ENCODE measurements at regions not wholly inside any gene's neighbourhood (a gene's known extent, or its start where the extent isn't known, plus 50 kb on each side); places are given as distances from the start of the nearest gene placed in this dataset.

DNA sequence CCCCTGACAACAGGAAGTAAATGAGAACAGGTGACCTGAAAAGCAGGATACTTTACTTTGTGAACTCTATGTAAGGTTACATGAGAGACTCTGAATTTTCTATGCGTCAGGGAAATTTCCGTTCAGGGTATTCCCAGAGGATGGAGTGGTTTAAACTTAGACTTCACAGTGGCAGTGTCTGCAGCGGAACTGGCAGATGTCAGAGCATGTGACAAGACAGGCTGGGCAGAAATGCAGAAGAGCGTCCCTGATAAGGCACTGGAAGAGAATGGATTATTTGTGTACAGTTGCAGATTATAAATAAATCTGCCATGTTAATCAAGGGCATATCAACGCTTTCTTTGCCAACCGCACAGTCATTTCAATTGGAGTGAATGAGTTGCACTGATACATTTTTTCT, 598.4 kb upstream of the ZNF717 start:
- no peak overlapping the region for H2BK120ac ChIP-seq (ENCODE audit: low read depth, low read length)
- H3K4ac ChIP-seq (ENCODE audit: low read depth in 1 of 2, low read length in 2 of 2), result no peak overlapping the region
- H3K9me3 ChIP-seq (ENCODE audit: control insufficient read depth, low read length), result peaks cover 3% of the 10 kb centered on the region
- H3K36me3 ChIP-seq (ENCODE audit: control insufficient read depth in 1 of 2, insufficient read depth in 2 of 2, low read depth in 1 of 2, low read length in 2 of 2), result no peaks in the 10 kb centered on the region
- H3K18ac ChIP-seq (ENCODE audit: low read depth in 1 of 2, low read length in 2 of 2), result no peak overlapping the region
- no peak overlapping the region for H3K23ac ChIP-seq (ENCODE audit: low read length in 2 of 2)
- no peak overlapping the region for H3K4me3 ChIP-seq (ENCODE audit: insufficient read depth in 1 of 2, low read depth in 1 of 2, low read length in 2 of 2)
- no peak overlapping the region for H2AFZ ChIP-seq (ENCODE audit: low read depth, low read length)
- no peaks in the 10 kb centered on the region for H3K4me1 ChIP-seq (ENCODE audit: control insufficient read depth, insufficient read depth, low read depth, low read length)
- H2BK5ac ChIP-seq (ENCODE audit: low read depth, low read length, poor library complexity, severe bottlenecking), result no peak overlapping the region
- no peak overlapping the region for H3K9ac ChIP-seq (ENCODE audit: low read length)
- H3K79me1 ChIP-seq (replicated peaks; ENCODE audit: low read length, poor library complexity, severe bottlenecking), result no peaks in the 10 kb centered on the region
- H3K14ac ChIP-seq (ENCODE audit: low read length in 2 of 2), result no peak overlapping the region
- no peak overlapping the region for H3K27ac ChIP-seq (ENCODE audit: low read length, poor library complexity, severe bottlenecking)
- no peak overlapping the region for H2BK12ac ChIP-seq (ENCODE audit: low read length in 2 of 2)
- no peaks in the 10 kb centered on the region for H3K27me3 ChIP-seq (ENCODE audit: control insufficient read depth in 1 of 2, insufficient read depth in 1 of 2, low read length in 2 of 2)
- no peak overlapping the region for H4K91ac ChIP-seq (ENCODE audit: low read length)
- no peak overlapping the region for H2BK15ac ChIP-seq (ENCODE audit: low read depth, poor library complexity, severe bottlenecking)
- H4K8ac ChIP-seq (ENCODE audit: low read length), result no peak overlapping the region
- WGBS, result 39% methylated on average over 4 of the region's 6 CpGs
- peak; percentile 37 for DNase-seq
- no peak overlapping the region for H3K4me2 ChIP-seq (ENCODE audit: low read length, poor library complexity, severe bottlenecking)
- H2AK5ac ChIP-seq (ENCODE audit: low read length, severe bottlenecking), result no peak overlapping the region

DNA sequence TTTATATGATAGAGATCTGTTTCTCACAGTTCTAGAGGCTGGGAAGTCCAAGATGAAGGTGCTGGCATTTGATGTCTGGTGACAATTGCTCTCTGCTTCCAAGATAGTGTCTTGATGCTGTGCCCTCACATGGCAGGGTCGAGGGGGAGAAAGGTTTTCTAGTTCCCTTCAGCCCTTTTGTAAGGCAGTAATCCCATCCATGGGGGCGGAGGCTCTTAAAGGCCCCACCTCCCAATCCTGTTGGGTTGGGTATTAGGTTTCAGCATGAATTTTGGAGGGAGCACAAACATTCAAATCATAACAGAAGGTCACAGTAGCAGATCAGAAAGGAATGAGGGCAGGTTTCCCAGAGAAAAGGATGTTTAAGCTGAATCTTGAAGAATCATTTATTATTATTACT, 601.7 kb upstream of the ZNF717 start:
- H2BK5ac ChIP-seq (ENCODE audit: low read depth, low read length, poor library complexity, severe bottlenecking), result no peak overlapping the region
- H4K8ac ChIP-seq (ENCODE audit: low read length), result no peak overlapping the region
- H3K4ac ChIP-seq (ENCODE audit: low read depth in 1 of 2, low read length in 2 of 2), result no peak overlapping the region
- DNase-seq, result no peak
- H3K27me3 ChIP-seq (ENCODE audit: control insufficient read depth in 1 of 2, insufficient read depth in 1 of 2, low read length in 2 of 2), result no peaks in the 10 kb centered on the region
- 73% methylated on average over 2 of the region's 2 CpGs for WGBS
- H3K4me1 ChIP-seq (ENCODE audit: control insufficient read depth, insufficient read depth, low read depth, low read length), result no peaks in the 10 kb centered on the region
- no peak overlapping the region for H2AFZ ChIP-seq (ENCODE audit: low read depth, low read length)
- H2AK5ac ChIP-seq (ENCODE audit: low read length, severe bottlenecking), result no peak overlapping the region
- no peak overlapping the region for H3K23ac ChIP-seq (ENCODE audit: low read length in 2 of 2)
- H2BK120ac ChIP-seq (ENCODE audit: low read depth, low read length), result no peak overlapping the region
- no peak overlapping the region for H3K4me2 ChIP-seq (ENCODE audit: low read length, poor library complexity, severe bottlenecking)
- no peak overlapping the region for H3K14ac ChIP-seq (ENCODE audit: low read length in 2 of 2)
- no peaks in the 10 kb centered on the region for H3K79me1 ChIP-seq (replicated peaks; ENCODE audit: low read length, poor library complexity, severe bottlenecking)
- no peak overlapping the region for H4K91ac ChIP-seq (ENCODE audit: low read length)
- no peak overlapping the region for H3K27ac ChIP-seq (ENCODE audit: low read length, poor library complexity, severe bottlenecking)
- no peaks in the 10 kb centered on the region for H3K36me3 ChIP-seq (ENCODE audit: control insufficient read depth in 1 of 2, insufficient read depth in 2 of 2, low read depth in 1 of 2, low read length in 2 of 2)
- no peak overlapping the region for H3K9ac ChIP-seq (ENCODE audit: low read length)
- H2BK12ac ChIP-seq (ENCODE audit: low read length in 2 of 2), result no peak overlapping the region
- no peak overlapping the region for H3K18ac ChIP-seq (ENCODE audit: low read depth in 1 of 2, low read length in 2 of 2)
- H3K4me3 ChIP-seq (ENCODE audit: insufficient read depth in 1 of 2, low read depth in 1 of 2, low read length in 2 of 2), result no peak overlapping the region
- peaks cover 3% of the 10 kb centered on the region for H3K9me3 ChIP-seq (ENCODE audit: control insufficient read depth, low read length)
- no peak overlapping the region for H2BK15ac ChIP-seq (ENCODE audit: low read depth, poor library complexity, severe bottlenecking)

DNA sequence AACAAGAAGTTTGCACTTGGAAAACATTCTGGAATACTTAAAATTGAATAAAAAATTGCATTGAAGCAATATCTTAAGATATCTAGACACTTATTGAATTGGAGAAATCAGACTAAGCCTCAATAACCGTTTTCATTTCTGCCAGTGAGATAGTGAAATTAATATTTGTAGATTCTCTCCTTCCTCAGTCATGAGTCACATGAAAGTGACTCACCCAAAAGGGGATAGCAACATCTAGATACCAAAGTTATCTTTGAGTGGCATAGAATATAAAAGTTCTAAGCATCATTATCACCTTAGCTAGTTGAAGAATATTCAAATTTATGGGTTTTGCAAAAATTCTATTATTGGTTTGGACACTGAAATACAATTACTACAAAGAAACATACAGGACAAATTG, 614.8 kb upstream of the ZNF717 start:
- Histone ChIP-seq H2BK5ac (ENCODE audit: low read depth, low read length, poor library complexity, severe bottlenecking) (no peak overlapping the region), H2BK120ac (ENCODE audit: low read depth, low read length) (no peak overlapping the region), H3K4me1 (ENCODE audit: control insufficient read depth, insufficient read depth, low read depth, low read length) (no peaks in the 10 kb centered on the region), H2BK12ac (ENCODE audit: low read length in 2 of 2) (no peak overlapping the region), H4K91ac (ENCODE audit: low read length) (no peak overlapping the region), H3K36me3 (ENCODE audit: control insufficient read depth in 1 of 2, insufficient read depth in 2 of 2, low read depth in 1 of 2, low read length in 2 of 2) (no peaks in the 10 kb centered on the region), H4K8ac (ENCODE audit: low read length) (no peak overlapping the region), H3K23ac (ENCODE audit: low read length in 2 of 2) (no peak overlapping the region), H2BK15ac (ENCODE audit: low read depth, poor library complexity, severe bottlenecking) (no peak overlapping the region), H3K4me3 (ENCODE audit: insufficient read depth in 1 of 2, low read depth in 1 of 2, low read length in 2 of 2) (no peak overlapping the region), H3K79me1 (replicated peaks; ENCODE audit: low read length, poor library complexity, severe bottlenecking) (no peaks in the 10 kb centered on the region), H3K9me3 (ENCODE audit: control insufficient read depth, low read length) (no peaks in the 10 kb centered on the region), H2AK5ac (ENCODE audit: low read length, severe bottlenecking) (no peak overlapping the region), H3K18ac (ENCODE audit: low read depth in 1 of 2, low read length in 2 of 2) (no peak overlapping the region), H3K14ac (ENCODE audit: low read length in 2 of 2) (no peak overlapping the region), H3K4me2 (ENCODE audit: low read length, poor library complexity, severe bottlenecking) (no peak overlapping the region), H3K27ac (ENCODE audit: low read length, poor library complexity, severe bottlenecking) (no peak overlapping the region), H3K27me3 (ENCODE audit: control insufficient read depth in 1 of 2, insufficient read depth in 1 of 2, low read length in 2 of 2) (no peaks in the 10 kb centered on the region), H3K9ac (ENCODE audit: low read length) (no peak overlapping the region), H2AFZ (ENCODE audit: low read depth, low read length) (no peak overlapping the region), H3K4ac (ENCODE audit: low read depth in 1 of 2, low read length in 2 of 2) (no peak overlapping the region)
- no CpG with 5 or more reads among the region's 1 CpG for WGBS
- DNase-seq, result peak; percentile 35

GRCh38 chr3:76402926-76403325, 617.6 kb upstream of the ZNF717 start:
- Histone ChIP-seq H4K8ac (ENCODE audit: low read length) (no peak overlapping the region), H3K27ac (ENCODE audit: low read length, poor library complexity, severe bottlenecking) (no peak overlapping the region), H3K27me3 (ENCODE audit: control insufficient read depth in 1 of 2, insufficient read depth in 1 of 2, low read length in 2 of 2) (no peaks in the 10 kb centered on the region), H3K18ac (ENCODE audit: low read depth in 1 of 2, low read length in 2 of 2) (no peak overlapping the region), H3K4me2 (ENCODE audit: low read length, poor library complexity, severe bottlenecking) (no peak overlapping the region), H3K14ac (ENCODE audit: low read length in 2 of 2) (no peak overlapping the region), H2BK5ac (ENCODE audit: low read depth, low read length, poor library complexity, severe bottlenecking) (no peak overlapping the region), H3K36me3 (ENCODE audit: control insufficient read depth in 1 of 2, insufficient read depth in 2 of 2, low read depth in 1 of 2, low read length in 2 of 2) (no peaks in the 10 kb centered on the region), H2AK5ac (ENCODE audit: low read length, severe bottlenecking) (no peak overlapping the region), H3K9ac (ENCODE audit: low read length) (no peak overlapping the region), H2AFZ (ENCODE audit: low read depth, low read length) (no peak overlapping the region), H3K79me1 (replicated peaks; ENCODE audit: low read length, poor library complexity, severe bottlenecking) (no peaks in the 10 kb centered on the region), H3K4me3 (ENCODE audit: insufficient read depth in 1 of 2, low read depth in 1 of 2, low read length in 2 of 2) (no peak overlapping the region), H2BK15ac (ENCODE audit: low read depth, poor library complexity, severe bottlenecking) (no peak overlapping the region), H2BK120ac (ENCODE audit: low read depth, low read length) (no peak overlapping the region), H2BK12ac (ENCODE audit: low read length in 2 of 2) (no peak overlapping the region), H3K4ac (ENCODE audit: low read depth in 1 of 2, low read length in 2 of 2) (no peak overlapping the region), H3K9me3 (ENCODE audit: control insufficient read depth, low read length) (no peaks in the 10 kb centered on the region), H3K4me1 (ENCODE audit: control insufficient read depth, insufficient read depth, low read depth, low read length) (no peaks in the 10 kb centered on the region), H3K23ac (ENCODE audit: low read length in 2 of 2) (no peak overlapping the region), H4K91ac (ENCODE audit: low read length) (no peak overlapping the region)
- 20% methylated on average over 1 of the region's 2 CpGs for WGBS
- DNase-seq, result no peak

All from mesenchymal stem cell (in vitro differentiated cells and primary cell).